C4-2B (cell line): ENCODE measurements at regions not wholly inside any gene's neighbourhood (a gene's known extent, or its start where the extent isn't known, plus 50 kb on each side); places are given as distances from the start of the nearest gene placed in this dataset.
A peak's percentile ranks its signal among the peaks of the same experiment; 100 is the strongest.

Source experiments
- H3K27ac ChIP-seq: fragments of 450-650 bp; 2 replicates; pipeline ENCODE4 v1.5.1; 2017
- ZFX ChIP-seq: fragments of 450-650 bp; IDR thresholded peaks from 2 replicates; pipeline ENCODE4 v1.6.1; 2017
- TF ChIP-seq, protein P1 (sequence below): fragments of 450-650 bp; conservative IDR thresholded peaks from 2 replicates; pipeline ENCODE4 v1.5.1; 2017; ENCODE audit warnings: mild to moderate bottlenecking

DNA sequence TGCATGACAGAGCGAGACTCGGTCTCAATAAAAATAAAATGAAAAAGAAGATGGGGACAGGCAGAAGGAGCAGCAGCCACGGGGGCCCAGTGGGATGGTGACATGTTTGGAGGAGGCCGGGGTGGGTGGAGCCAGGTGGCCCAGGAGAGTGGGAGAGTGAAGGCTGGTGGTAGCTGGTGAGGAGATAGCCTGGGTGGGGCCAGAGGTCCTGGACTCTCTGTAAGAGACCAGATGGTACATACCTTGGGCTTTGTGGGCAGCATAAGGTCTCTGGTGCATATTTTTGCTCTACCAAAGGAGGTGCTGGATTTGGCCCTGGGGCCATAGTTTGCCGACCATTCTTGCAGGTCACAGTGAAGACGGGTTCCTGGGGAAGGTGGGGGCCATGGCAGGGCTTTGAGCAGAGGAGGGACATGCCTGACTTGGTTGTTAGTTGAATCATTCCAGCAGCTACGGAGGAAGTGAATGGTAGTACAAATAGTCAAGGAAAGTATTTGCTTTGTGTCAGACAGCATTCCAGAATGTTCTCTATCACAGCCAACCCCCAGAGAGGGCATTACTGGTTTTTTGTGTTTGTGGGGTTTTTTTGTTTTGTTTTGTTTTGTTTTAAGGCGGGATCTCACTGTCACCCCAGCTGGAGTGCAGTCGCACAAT is 69.1 kb downstream of the ARHGEF18 start:
- TF ChIP-seq, protein P1, sequence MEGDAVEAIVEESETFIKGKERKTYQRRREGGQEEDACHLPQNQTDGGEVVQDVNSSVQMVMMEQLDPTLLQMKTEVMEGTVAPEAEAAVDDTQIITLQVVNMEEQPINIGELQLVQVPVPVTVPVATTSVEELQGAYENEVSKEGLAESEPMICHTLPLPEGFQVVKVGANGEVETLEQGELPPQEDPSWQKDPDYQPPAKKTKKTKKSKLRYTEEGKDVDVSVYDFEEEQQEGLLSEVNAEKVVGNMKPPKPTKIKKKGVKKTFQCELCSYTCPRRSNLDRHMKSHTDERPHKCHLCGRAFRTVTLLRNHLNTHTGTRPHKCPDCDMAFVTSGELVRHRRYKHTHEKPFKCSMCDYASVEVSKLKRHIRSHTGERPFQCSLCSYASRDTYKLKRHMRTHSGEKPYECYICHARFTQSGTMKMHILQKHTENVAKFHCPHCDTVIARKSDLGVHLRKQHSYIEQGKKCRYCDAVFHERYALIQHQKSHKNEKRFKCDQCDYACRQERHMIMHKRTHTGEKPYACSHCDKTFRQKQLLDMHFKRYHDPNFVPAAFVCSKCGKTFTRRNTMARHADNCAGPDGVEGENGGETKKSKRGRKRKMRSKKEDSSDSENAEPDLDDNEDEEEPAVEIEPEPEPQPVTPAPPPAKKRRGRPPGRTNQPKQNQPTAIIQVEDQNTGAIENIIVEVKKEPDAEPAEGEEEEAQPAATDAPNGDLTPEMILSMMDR, result no peak
- TF ChIP-seq ZFX, result no peak
- H3K27ac ChIP-seq, result peak overlapping the region; percentile 82

DNA sequence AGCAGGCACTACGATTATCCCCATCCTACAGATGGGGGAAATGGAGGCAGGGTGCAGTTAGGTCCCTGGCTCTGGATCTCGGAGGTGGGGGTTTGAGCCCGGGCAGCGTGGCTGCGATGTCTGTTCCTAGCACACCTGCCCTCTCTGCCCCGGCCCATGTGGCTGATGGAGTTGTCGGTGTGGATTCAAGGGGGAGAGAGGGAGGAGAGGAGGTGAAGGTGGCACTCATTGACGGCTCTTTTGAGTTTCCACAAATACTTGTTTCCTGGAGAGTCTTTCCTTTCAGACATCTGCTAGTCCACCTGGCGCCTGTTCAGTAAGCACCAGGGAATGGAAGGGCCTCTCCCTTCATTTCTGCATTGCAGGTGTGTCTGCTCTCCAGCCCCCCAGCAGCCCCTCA is 69.9 kb downstream of the ARHGEF18 start:
- TF ChIP-seq, protein P1, result no peak
- peak overlapping the region; percentile 82; the same call in 1 of the 2 replicates for H3K27ac ChIP-seq

DNA sequence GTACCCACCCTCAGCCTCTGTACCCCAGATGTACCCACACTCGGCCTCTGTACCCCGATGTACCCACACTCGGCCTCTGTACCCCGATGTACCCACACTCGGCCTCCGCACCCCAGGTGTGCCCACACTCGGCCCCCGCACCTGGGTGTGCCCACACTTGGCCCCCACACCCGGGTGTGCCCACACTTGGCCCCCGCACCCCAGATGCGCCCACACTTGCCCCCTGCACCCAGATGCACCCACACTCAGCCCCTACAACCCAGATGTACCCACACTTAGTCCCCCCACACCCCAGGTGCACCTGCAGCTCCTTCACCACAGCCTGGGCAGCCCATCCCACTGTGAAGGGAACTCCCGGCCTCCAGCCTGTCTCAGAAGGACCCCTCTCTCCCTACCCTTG is 69.7 kb downstream of the PEX11G start:
- TF ChIP-seq, protein P1, result no peak
- no peak for TF ChIP-seq ZFX
- no peak overlapping the region for H3K27ac ChIP-seq

DNA sequence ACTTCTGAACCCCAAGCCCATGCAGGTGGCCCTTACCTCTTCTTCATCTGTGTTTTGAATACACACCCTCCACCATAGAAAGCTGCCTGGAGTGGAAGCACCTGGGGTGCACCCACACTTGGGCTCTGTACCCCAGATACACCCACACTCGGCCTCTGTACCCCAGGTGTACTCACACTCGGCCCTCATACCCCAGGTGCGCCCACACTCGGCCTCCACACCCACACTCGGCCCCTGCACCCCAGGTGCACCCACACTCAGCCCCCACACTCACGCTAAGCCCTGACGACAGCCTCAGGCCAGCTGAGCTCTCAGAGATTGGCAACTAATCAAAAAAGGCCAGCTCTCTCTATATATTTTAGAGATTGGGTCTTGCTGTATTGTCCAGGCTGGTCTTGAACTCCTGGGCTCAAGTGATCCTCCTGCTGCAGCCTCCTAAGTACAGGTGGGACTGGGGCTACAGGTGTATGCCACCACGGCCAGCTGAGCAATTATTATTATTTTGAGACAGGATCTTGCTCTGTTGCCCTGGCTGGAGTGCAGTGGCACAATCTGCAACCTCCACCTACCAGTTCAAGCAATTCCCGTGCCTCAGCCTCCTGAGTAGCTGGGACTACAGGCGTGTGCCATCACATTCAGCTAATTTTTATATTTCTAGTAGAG is 68.9 kb downstream of the PEX11G start:
- no peak for TF ChIP-seq ZFX
- TF ChIP-seq, protein P1, result no peak
- no peak overlapping the region for H3K27ac ChIP-seq

DNA sequence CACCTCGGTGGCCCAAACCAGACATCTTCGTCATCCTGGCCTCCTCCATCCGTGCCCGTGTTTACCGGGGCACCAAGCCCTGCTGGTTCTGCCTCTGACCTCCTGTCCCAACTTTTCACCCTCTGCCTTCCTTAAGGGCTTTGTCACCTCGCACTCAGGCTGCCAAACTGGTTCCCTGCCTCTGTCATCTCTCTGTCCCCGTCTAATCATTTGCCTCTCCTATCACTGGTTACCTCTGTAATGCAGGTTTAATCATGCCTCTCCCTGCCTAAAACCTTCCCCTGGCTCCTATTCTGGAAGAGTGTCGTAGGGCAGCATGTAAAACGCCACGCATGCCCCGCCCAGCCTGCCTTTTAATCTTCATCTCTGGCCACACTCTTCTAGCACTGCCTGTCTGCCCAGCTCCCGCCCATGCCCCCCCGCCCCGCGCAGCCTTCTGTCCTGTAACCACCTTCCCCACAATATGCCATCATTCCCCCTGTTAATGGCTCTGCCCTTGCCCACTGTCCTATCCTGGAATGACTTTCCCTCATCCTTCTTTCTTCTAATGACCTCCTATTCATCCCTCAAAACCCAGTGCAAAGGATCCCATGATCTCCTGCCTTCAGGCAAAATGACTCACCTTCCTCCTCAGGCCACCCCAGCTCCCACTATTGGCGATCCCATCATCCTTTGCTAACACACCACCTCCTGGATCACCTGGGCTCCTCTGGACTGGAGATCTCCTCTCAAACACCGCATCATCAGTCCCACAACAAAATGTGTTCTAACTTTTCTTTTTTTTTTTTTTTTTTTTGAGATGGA is 66.7 kb downstream of the PEX11G start:
- no peak for TF ChIP-seq ZFX
- TF ChIP-seq, protein P1, result no peak
- peak overlapping the region; percentile 71 for H3K27ac ChIP-seq
